Prostate gland (tissue), 2 donors: ENCODE measurements at regions not wholly inside any gene's neighbourhood (a gene's known extent, or its start where the extent isn't known, plus 50 kb on each side); places are given as distances from the start of the nearest gene placed in this dataset.

Experiments used
- CTCF ChIP-seq, 4 experiments: fragments of 200-600 bp in 2 of 4; fragments of 450-650 bp in 2 of 4; sonication (generic) in 2 of 4; IDR thresholded peaks; 1 replicate in 3 of 4; 2 replicates in 1 of 4; pipeline ENCODE4 v1.5.1; 2016 to 2019; ENCODE audit warnings: antibody characterized with exemption in 4 of 4, mild to moderate bottlenecking in 2 of 4, moderate library complexity in 2 of 4
- POLR2A ChIP-seq: fragments of 450-650 bp; IDR thresholded peaks from one replicate; pipeline ENCODE4 v1.6.1; 2016; ENCODE audit warnings: antibody characterized with exemption, mild to moderate bottlenecking

DNA sequence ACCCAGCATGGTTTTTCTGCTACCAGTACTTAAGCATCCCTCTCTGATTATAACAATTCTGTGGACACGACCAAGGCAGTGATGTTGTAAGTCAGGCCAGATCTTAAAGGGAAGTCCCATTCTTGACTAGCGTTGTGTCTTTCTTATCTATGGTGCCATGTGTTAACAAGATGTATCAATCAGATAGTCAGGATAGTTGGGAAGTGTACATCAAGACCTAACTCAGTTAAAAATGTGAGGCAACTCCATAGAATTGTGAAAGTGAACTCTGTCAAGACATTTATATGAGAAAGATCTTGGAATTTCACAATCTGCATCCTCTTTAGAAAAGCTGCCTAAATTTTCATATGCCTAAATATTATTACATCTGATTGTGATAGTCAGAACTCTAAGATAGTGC, 341.7 kb upstream of the SEMA3D start:
- TF ChIP-seq POLR2A (no peak), CTCF (IDR thresholded peaks at IDR 0.05) (no peak)
